ENCODE measurements at regions not wholly inside any gene's neighbourhood (a gene's known extent, or its start where the extent isn't known, plus 50 kb on each side); places are given as distances from the start of the nearest gene placed in this dataset.
"Not testable (repeated sequence)": the region's sequence is repeated elsewhere in the genome, so short reads cannot be mapped to it uniquely, and the experiment has no call there.

DNA sequence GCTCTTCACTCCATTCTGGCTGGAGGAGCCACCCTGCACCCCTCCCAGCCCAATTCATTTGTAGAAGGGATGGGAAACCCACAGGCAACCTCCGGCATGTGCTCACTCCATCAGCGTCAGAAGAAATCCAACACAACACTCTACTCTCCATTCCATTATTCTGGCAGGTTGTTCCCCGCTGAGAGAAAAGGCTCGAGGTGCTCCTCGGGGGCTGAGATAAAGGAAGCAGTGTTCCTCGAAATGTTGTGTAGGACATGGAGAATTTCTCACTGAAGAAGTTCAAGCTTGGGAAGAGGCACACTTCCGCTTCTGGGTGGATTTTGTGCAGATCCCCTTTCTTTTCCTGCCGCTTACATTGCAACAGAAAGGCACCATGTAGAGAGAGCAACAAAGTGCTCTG lies 355.0 kb upstream of the CFAP20DC start:
- DNase-seq = no peak

DNA sequence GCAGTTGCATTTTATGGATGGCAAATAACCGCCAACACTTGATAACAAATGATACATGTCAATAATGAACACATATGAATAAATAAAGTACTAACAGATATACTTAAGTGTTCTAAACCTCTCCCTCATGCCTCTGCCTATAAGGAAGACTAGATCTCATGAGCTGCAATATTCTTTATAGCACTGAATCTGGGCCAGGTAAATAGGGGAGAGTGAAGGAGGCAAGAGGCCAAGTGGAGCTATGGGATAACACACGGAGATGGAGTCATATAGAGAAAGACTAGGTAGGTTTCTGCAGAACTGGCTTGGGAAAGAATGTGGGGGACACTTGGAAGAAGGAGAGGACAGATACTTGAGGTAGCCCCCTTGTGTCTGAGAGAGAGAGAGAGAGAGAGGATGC lies 354.2 kb upstream of the CFAP20DC start:
- DNase-seq = no peak

DNA sequence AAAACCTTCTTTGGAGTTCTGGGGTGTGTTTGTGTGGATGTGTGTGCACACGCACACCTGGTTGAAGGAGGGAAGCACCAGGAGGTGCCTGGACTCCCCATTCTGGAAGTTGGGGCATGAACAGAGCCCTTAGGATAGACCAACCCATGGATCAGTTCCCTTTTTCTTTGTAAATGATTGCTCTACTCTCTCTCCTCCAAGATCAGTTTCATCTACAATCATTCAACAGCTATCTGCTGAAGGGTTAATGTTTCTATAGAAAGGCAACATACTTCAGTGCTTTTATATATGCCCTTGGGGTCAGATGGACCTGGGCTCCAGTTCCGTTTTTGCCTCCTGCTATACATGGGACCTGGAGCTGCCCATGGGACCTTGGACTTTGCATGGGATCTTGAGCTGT lies 352.1 kb upstream of the CFAP20DC start:
- DNase-seq = no peak

DNA sequence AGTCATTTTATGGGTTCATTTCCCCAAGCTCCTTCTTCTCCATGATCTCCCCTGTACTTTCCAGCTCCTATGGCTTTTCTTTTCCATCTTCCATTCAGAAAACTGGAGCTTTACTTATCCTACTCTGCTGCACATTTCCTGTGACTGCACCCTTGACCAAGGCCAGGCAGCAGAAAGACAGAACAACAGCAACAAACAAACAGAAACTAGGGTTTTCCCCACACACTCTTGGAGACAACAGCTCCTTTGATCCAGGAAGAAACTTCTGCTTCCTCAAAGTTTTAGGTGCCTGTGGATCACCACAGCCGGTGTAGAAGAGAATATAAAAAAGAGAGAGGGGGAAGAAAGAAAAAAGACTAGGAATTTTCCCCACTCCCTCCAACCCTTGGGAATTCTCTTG lies 342.3 kb upstream of the CFAP20DC start:
- no peak for DNase-seq

DNA sequence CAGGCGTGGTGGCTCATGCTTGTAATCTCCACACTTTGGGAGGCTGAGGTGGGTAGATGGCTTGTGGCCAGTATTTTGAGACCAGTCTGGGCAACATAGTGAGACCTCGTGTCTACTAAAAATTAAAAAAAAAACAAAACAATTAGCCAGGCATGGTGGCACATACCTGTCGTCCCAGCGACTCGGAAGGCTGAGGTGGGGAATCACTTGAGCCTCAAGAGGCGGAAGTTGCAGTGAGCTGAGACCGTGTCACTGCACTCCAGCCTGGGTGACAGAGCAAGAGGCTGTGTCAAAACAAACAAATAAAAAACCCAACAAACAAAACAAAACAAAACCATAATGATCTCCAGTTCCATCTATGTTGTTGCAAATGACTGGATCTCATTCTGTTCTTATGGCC lies 341.3 kb upstream of the CFAP20DC start:
- DNase-seq = no peak

DNA sequence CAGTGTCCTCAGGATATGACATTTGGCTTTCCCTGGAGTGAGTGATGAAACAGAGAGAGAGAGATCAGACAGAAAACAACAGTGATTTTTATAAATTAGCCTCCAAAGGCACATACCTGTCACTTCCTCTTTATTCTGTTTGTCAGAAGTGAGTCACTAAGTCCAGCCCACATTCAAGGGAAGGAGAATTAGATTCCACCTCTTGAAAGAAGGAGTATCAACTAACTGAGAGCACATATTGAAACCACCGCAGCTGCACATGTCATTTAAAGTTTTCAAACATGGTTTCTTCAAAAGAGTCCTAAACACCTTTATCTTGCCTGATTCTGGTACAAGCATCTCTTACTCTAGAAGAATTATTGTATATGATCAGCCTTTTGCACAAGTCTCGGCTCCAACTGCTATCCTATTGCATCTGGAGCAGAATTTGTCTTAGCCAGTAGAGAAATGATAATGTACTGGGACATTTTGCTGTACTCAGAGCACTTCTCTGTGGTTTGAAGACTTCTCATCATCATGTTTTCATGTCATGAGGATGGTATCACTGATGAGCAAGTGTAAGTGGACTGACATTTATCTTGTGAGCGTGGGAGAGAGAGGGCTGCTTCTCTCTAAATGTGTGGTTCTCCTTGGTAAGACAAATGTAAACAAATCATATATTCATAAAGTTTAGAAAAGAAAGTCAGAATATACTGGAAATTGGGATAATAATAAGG lies 338.9 kb upstream of the CFAP20DC start:
- DNase-seq = peak; percentile 38

DNA sequence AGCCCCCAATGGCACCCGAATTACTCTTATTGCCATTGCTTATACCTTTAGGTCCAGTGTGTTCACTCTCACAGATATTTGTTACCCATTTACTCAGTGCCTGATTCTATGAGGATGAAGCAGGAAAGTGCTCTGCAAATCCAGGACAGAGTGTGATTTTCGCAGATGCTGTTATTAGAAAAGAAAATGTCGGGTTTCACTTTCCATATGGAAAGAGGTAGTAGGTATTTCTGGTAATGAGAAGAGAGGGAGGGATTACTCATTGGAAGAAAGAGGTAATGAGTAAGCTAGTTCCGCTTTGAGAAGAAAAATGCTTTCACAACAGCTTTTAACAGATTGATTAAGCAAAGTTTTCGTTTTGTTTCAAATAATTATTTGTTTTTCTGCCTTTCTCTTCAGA lies 336.3 kb upstream of the CFAP20DC start:
- DNase-seq = no peak

DNA sequence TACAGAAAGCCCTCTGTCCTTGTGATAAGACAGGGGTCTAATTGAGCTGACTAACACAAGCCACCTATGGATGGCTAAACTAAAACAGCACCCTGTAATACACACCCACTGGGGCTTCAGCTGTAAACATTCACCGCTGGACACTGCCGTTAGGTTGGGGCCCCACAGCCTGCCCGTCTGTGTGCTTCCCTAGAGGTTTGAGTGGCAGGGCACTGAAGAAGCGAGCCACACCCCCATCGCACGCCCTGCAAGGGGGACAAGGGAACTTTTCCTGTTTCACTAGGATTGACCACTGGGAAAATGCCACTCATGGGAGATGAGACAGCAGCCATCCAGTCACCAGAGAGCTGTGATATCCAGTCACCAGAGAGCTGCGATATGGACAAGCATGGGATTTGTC lies 335.7 kb upstream of the CFAP20DC start:
- DNase-seq = no peak

DNA sequence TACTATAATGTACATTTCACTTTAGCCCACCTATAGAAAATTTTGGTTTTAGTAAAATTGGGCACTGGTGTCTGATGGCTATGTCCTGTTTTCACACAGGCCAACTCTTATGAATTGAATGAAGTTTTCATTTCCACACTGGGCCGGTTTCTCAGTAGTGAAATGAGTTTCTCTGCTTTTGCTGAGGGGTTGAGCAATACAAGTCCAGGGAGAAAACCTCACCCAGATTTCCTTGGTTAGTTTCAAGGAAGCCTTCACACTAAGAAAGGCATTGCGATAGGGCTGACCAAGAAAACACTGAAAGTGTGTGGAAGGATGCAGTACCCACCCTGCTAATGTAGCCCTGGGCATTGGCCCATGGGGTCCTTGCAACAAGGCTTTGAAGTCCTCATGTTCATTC lies 331.5 kb upstream of the CFAP20DC start:
- no peak for DNase-seq

DNA sequence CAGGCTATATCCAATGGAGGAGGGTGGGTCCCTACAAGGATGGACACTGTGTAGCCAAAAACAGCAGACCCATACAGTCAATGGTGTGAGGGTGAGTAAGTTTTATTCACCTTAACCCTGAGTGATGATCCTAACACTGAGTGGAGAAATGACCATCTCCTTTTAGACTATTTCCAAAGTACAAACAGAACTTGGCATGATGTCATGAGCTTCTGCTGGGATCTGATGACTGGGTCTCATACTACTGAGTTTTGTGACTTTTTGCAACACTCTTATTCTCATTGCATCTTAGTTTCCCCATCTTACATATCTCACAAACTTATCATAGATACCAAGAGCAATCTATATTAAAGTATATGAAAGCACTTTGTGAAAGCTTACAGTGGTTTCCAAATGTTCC lies 330.3 kb upstream of the CFAP20DC start:
- no peak for DNase-seq

DNA sequence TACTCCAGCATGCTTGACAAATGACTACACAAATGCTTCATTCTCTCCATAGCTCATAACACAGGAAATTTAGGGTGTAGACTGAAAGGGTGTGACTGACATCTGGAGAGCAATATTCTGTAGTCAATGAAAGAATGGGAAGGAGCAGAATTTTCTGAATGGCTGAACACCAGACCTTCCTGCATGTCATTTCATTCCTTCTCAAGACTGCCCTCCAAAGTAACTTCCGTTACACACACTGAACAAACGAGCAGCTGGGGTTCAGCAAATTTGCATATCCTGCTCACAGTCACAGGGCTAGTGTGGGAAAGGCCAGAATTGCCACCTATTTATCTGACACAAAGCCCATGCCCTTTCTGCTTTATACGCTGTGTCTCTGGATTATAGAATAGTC lies 325.0 kb upstream of the CFAP20DC start:
- DNase-seq = no peak

DNA sequence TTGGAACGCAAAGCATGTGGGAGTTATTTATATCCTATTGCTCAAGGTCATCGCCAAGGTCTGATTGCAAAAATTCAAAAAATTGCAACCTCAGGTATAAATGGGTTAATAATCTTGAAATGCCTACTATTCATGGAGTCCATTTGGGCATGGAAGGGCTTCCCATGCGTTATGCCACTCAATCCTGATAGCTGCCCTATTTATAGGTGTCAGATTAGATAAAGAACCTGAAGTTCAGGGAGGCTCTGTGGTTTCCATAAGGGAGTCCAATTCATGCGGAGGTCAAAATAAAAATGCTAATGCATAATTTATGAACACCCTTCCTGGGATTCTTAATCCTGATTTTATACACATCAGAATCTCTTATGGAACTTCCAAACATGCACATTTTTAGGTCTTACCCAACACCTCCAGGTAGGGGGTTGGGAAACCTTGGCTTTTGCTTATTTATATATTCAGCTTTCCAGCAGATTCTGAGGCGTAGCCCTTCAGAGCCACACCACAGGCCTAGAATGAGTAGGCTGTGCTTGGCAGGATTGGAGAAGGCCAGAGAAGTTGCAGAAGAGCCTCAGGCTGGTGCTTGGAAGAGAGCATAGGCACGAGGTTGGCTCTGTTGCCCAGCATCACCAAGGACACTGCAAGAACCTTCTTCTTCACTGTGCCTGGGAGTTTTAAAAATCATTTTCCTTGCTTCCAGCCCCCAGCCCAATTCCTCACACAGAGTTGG lies 324.4 kb upstream of the CFAP20DC start:
- DNase-seq = no peak

DNA sequence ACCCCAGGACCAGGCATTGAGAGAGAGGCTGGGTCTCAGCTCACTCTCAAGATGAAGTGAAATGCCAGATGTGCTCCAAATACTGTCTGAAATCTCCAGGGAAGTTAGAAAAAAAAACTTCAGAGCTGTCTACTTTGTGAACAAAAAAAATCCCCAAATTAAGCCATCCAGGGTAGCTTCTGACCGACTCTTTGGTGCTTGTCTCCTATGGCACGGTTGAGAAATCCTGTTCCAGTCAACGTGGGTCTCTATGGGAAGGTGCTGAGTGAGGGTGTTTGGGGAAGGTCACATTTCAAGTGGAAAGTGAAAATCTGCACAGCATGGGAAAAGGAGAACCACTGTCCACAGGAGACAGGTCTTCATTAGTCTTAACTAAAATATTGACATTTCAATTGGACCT lies 322.5 kb upstream of the CFAP20DC start:
- DNase-seq = no peak

DNA sequence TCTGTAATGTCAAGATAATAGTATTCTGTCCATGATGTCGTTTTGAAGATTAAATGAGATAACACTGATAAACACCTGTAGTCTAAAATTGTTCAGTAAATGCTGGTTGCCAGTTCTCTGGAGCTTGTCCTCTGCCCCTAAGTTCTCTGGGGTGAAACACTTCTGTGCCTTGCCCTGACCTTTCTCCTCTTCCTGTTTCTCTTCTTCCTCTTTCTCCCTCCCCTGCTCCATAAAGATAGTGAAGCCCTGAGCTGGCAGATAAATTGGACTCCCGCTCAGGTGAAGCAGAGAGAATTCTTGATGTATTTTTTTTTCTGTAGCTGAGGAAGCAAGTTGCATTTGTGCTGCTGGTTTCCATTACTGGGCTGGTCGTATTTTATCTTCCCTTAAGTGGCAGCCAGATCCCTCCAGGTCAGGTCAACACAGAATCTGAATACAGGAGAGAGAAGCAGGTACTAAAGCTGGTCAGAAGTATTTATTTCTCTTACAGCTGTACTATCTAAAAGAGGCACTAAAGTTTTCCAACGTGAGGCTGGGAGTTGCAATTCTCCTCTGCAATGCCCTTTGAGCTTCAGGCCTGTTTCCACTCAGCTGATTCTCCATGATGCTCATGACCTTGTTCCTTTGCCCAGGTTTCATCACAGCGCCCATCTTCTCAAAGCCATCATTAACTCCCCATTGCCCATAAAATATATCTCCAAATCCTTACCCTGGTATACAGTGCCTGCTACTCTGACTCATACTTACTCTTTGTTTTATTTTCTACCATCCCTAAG lies 319.3 kb upstream of the CFAP20DC start:
- no peak for DNase-seq

DNA sequence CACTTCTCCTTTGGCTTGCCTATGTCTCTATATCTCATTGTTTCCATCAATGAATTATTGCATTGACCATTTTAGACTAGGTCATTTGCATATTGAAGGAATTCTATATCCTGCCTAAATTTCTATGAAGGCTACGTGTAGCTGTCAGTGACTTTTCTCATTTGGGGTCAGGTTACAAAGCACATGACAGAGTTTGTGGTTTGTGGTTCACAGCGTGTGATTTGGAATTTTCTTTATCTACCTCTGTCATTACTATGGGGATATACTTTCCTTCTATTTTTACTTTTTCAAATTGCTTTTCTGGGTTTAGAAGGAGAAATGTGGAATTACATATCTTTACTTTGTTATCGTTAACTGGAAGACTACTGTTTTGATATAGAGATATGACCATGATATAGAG lies 317.3 kb upstream of the CFAP20DC start:
- no peak for DNase-seq

DNA sequence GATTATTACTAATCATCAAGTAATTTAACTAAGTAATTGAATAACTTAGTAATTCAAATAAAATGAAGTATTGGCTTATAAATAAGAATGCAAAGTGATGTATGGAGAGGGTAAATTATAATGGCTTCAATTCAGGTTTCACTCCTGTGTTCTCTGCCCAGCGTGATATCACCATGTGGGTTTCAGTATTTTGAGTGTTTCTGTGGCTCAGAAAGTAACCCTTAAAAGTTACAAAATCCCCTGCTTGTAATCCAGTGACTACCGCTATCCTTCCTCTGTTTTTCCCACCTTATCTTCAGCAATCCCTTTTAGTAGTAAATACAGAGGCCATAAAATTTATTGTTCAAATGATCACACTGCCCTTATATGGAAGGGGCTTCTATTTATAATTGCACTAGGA lies 316.4 kb upstream of the CFAP20DC start:
- DNase-seq = no peak

DNA sequence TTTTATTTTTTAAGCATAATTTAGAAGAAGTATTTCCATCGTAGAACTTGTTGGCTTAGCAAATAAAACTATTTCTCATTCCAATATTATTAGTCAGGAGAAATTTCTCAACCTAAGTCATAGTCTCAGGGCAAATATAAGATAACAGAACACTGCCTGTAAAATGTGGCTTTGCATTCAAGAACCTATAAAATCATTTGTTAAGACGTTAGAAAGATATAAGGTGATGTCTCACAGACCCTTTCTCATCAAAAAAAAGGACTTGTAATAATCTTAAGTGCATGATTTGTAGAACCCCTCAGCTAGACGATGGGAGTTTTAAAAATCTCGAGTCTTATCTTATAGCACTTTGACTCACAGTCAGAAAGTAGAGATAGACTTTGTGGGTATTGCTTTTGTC lies 314.7 kb upstream of the CFAP20DC start:
- DNase-seq = no peak

DNA sequence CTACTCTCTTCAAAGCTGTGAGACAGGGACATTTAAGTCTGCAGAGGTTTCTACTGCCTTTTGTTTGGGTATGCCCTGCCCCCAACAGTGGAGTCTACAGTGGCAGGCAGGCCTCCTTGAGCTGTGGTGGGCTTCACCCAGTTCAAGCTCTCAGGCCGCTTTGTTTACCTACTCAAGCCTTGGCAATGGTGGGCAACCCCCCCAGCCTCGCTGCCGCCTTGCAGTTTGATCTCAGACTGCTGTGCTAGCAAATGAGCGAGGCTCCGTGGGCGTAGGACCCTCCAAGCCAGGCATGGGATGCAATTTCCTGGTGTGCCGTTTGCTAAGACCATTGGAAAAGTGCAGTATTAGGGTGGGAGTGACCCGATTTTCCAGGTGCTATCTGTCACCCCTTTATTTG lies 310.5 kb upstream of the CFAP20DC start:
- not testable (repeated sequence) for DNase-seq

DNA sequence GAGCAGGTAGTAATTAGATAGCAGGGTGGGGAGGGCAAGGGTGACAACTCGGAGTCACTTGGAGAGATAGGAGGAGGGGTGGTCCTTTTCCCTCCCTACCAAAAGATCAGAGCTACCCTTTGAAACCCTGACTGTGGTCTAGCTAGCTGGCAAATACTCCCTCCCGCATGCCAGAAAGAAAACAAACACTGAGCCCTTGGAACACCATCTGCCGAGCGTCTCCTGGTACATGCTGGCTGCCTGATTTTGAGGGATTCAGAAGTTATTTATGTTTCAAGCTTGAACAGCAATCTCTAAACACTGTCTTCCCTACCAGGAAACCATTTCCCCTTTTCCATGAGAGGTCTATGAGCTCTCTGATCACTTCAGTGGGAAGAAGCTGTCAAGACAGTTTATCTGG lies 291.6 kb upstream of the CFAP20DC start:
- DNase-seq = no peak

DNA sequence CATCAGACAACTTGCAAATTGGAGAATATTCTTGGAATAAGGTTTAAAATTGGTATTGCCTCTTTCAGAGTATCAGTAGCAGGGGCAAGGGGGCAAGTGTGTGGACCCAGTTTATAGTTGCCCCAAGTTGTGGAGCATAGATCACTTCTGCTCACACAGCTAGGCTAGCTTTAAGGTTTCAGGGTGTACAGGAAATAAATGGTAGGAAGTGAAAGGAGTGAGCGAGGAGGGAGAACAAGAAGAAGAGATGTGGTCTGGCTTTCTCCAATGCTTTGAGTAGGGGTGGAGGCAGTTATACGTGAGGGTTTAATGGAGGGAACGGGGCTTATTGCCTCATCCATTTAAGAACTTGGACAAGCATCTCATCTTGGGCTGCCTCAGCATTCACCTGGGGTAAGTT lies 290.0 kb upstream of the CFAP20DC start:
- no peak for DNase-seq

DNA sequence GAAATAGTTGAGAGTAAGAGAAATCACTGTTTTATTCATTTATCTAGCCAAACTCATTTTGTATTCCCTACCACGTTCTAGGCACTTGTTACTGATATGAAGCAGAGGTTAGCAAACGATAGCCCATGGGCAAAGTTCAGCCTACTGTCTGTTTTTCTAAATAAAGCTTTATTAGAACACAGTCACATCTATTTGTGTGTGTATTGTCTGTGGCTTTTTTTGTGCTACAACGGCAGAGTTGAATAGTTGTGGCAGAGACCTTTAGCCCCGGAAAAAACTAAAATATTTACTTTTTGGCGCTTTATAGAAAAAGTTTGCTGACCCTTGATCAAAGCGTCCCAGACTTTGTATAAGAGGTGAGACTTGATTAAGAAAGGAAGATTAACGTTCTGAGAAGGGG lies 289.1 kb upstream of the CFAP20DC start:
- no peak for DNase-seq

DNA sequence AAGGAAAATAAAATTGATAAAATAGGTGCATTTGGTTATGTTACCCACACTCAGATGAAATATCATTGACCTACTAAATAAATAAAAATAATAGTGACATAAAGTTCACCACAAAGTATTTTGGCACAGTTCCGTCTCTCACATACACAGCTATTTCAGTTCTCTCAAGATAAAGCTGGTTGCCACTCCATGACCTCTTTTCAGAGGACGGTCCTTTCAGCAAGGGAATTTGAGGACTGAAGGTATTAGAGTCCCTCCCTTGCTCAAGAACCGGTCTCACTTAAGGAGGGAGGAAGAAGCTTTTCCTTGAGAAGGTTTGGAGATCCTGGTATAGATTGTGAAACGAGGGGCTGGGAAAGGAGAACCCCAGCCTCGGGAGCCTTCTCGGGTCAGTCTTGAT lies 285.5 kb upstream of the CFAP20DC start:
- DNase-seq = no peak

DNA sequence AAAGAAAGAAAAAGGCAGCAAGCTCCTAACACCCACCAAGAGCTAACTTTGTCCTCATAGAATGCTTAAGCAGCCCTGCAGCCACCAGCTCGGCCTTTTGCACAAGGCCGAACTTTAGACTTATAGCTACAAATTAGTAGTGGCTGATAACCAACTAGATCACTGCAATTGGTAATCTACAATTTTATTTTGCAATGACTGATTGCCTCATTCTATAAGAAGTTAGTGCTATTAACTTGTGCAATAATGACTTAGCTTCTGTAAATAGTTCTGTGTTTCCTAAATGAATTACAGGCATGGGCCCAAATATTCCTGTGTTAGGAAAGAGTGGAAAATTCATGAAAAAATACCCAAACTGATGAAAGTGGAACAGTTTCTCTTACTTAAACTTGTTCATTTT lies 284.8 kb upstream of the CFAP20DC start:
- DNase-seq = no peak

DNA sequence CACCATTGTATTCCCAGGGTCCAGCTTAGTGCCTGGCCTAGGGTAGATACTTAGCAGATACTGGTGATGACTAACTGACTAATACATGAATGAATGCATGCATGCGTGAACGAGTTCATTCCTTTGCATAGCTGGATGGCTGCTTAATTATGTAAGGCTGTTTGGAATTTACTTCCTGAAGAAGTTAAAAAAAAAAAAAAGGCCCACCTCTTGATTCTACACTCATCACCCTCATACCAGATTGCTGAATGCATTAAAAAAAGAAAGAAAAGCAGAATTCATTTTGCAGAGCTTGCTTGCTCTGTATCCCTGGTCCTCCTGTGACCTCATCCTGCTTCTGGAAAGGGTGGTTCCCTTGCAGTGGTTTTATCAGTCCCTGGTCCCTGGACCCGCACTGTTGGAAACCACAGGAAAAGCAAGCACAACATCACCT lies 277.6 kb upstream of the CFAP20DC start:
- no peak for DNase-seq

All from stimulated activated CD4-positive, alpha-beta T cell treated with anti-CD3 and anti-CD28 coated beads, Interleukin-15, amount 100 ng/mL, for 24 hours (primary cell).